ENCODE measurements at regions not wholly inside any gene's neighbourhood (a gene's known extent, or its start where the extent isn't known, plus 50 kb on each side); places are given as distances from the start of the nearest gene placed in this dataset.

GRCh38 chr3:144178607-144179006 lies 207.0 kb downstream of the DIPK2A start:
- 93 to 98% methylated on average over 2 of the region's 2 CpGs for WGBS, 2 donors
- no peak overlapping the region for H3K4me3 ChIP-seq (ENCODE audit: low read depth, poor library complexity, severe bottlenecking)
- DNase-seq (ENCODE audit: low spot score in 2 of 2) = no peak
- no peak for TF ChIP-seq POLR2A (IDR thresholded peaks at IDR 0.05)
- no peak for TF ChIP-seq CTCF (IDR thresholded peaks at IDR 0.05)
- intact Hi-C loops (cut with DNase I; ENCODE audit: low total_unique reads) = no loop called here

- 77% methylated on average over 2 of the region's 2 CpGs for WGBS, 2 donors
- no peak overlapping the region for H3K4me3 ChIP-seq (ENCODE audit: low read depth, poor library complexity, severe bottlenecking)
- no peak for TF ChIP-seq POLR2A (IDR thresholded peaks at IDR 0.05)
- no peak for TF ChIP-seq CTCF (IDR thresholded peaks at IDR 0.05)
- DNase-seq (ENCODE audit: low spot score in 2 of 2) = no peak
- intact Hi-C loops (cut with DNase I; ENCODE audit: low total_unique reads) = no loop called here
Measured at GRCh38 chr3:144181062-144181461, 209.4 kb downstream of the DIPK2A start.

- TF ChIP-seq CTCF (IDR thresholded peaks at IDR 0.05) (no peak), POLR2A (IDR thresholded peaks at IDR 0.05) (no peak)
- no peak overlapping the region for H3K4me3 ChIP-seq (ENCODE audit: low read depth, poor library complexity, severe bottlenecking)
- no peak for DNase-seq (ENCODE audit: low spot score in 2 of 2)
- intact Hi-C loops (cut with DNase I; ENCODE audit: low total_unique reads) = no loop called here
- 81 to 100% methylated on average over 1 of the region's 1 CpG for WGBS, 2 donors
Measured at GRCh38 chr3:144182501-144182900, 210.9 kb downstream of the DIPK2A start.

GRCh38 chr3:144185276-144185675 lies 213.7 kb downstream of the DIPK2A start:
- DNase-seq (ENCODE audit: low spot score in 2 of 2) = no peak
- intact Hi-C loops (cut with DNase I; ENCODE audit: low total_unique reads) = no loop called here
- no peak overlapping the region for H3K4me3 ChIP-seq (ENCODE audit: low read depth, poor library complexity, severe bottlenecking)
- no peak for TF ChIP-seq POLR2A (IDR thresholded peaks at IDR 0.05)
- TF ChIP-seq CTCF (IDR thresholded peaks at IDR 0.05) = no peak
- WGBS, 2 donors = 87 to 94% methylated on average over 3 of the region's 3 CpGs

- TF ChIP-seq POLR2A (IDR thresholded peaks at IDR 0.05) (no peak), CTCF (IDR thresholded peaks at IDR 0.05) (no peak)
- 60 to 66% methylated on average over 2 of the region's 2 CpGs for WGBS, 2 donors
- H3K4me3 ChIP-seq (ENCODE audit: low read depth, poor library complexity, severe bottlenecking) = no peak overlapping the region
- DNase-seq (ENCODE audit: low spot score in 2 of 2) = no peak
- intact Hi-C loops (cut with DNase I; ENCODE audit: low total_unique reads) = no loop called here
Measured at GRCh38 chr3:144187531-144188210, 216.0 kb downstream of the DIPK2A start.

- DNase-seq (ENCODE audit: low spot score in 2 of 2) = no peak
- whole genome bisulfite sequencing, 2 donors = 98 to 100% methylated on average over 2 of the region's 2 CpGs
- intact Hi-C loops (cut with DNase I; ENCODE audit: low total_unique reads) = no loop called here
- no peak for TF ChIP-seq POLR2A (IDR thresholded peaks at IDR 0.05)
- no peak for TF ChIP-seq CTCF (IDR thresholded peaks at IDR 0.05)
- H3K4me3 ChIP-seq (ENCODE audit: low read depth, poor library complexity, severe bottlenecking) = no peak overlapping the region
Measured at GRCh38 chr3:144189044-144189443, 217.4 kb downstream of the DIPK2A start.

Data from lower leg skin (tissue), 4 donors.